ENCODE measurements at regions not wholly inside any gene's neighbourhood (a gene's known extent, or its start where the extent isn't known, plus 50 kb on each side); places are given as distances from the start of the nearest gene placed in this dataset.

DNA sequence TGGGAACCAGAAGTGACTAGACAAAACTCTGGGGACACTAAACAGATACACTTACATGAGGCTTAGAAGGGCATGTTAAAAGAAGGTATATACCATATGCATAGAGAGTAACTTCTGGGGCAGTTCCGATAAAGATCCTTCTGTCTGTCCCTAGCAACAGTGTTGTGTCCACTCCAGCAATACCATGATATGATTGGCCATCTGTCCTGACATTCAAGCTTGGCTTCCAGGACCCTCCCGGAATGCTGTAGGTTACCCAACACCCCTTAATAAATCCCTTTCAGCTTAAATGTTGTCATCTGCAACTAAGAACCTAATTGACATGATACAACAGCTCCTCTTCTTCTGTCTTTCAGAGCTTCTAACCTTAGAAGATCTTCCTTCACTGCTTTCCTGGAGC lies 307.7 kb downstream of the OMA1 start:
- no peaks in the 10 kb centered on the region for H3K36me3 ChIP-seq
- H3K4me3 ChIP-seq = no peak overlapping the region
- no peak for DNase-seq (ENCODE audit: extremely low spot score in 2 of 2)
- H3K27me3 ChIP-seq = no peaks in the 10 kb centered on the region
- no peaks in the 10 kb centered on the region for H3K4me1 ChIP-seq
- TF ChIP-seq, protein P1, sequence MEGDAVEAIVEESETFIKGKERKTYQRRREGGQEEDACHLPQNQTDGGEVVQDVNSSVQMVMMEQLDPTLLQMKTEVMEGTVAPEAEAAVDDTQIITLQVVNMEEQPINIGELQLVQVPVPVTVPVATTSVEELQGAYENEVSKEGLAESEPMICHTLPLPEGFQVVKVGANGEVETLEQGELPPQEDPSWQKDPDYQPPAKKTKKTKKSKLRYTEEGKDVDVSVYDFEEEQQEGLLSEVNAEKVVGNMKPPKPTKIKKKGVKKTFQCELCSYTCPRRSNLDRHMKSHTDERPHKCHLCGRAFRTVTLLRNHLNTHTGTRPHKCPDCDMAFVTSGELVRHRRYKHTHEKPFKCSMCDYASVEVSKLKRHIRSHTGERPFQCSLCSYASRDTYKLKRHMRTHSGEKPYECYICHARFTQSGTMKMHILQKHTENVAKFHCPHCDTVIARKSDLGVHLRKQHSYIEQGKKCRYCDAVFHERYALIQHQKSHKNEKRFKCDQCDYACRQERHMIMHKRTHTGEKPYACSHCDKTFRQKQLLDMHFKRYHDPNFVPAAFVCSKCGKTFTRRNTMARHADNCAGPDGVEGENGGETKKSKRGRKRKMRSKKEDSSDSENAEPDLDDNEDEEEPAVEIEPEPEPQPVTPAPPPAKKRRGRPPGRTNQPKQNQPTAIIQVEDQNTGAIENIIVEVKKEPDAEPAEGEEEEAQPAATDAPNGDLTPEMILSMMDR (IDR thresholded peaks at IDR 0.05) = no peak
- no peak for TF ChIP-seq POLR2A (IDR thresholded peaks at IDR 0.05)
- TF ChIP-seq POLR2AphosphoS5 (IDR thresholded peaks at IDR 0.05; ENCODE audit: insufficient read depth in 1 of 2, low read depth in 1 of 2) = no peak
- H3K9me3 ChIP-seq = no peaks in the 10 kb centered on the region
- no peak overlapping the region for H3K27ac ChIP-seq
- intact Hi-C loops (cut with DNase I) = no loop called here

DNA sequence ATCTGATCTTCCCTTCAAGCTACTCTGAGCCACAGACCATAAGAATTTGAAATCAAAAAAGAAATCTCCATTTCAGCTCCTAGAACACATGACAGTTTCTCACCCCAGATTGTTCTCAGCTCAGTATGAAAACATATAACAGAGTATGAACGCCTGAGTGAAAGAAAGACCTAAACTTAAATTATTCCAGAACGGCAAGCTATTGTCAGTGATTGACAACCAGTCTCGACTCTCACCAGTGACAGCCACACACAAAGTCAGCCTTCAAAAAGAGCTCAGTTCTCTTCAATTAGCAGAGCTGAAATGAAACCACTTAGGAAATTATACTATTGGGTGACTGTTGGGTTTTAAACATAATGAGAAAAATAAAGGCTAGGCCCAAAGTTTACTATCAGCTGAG lies 312.8 kb downstream of the OMA1 start:
- TF ChIP-seq POLR2AphosphoS5 (IDR thresholded peaks at IDR 0.05; ENCODE audit: insufficient read depth in 1 of 2, low read depth in 1 of 2) = no peak
- TF ChIP-seq POLR2A (IDR thresholded peaks at IDR 0.05) = no peak
- TF ChIP-seq, protein P1 (IDR thresholded peaks at IDR 0.05) = no peak
- no peaks in the 10 kb centered on the region for H3K4me1 ChIP-seq
- H3K27me3 ChIP-seq = no peaks in the 10 kb centered on the region
- H3K4me3 ChIP-seq = no peak overlapping the region
- intact Hi-C loops (cut with DNase I) = no loop called here
- H3K36me3 ChIP-seq = no peaks in the 10 kb centered on the region
- no peaks in the 10 kb centered on the region for H3K9me3 ChIP-seq
- H3K27ac ChIP-seq = no peak overlapping the region
- DNase-seq (ENCODE audit: extremely low spot score in 2 of 2) = no peak

DNA sequence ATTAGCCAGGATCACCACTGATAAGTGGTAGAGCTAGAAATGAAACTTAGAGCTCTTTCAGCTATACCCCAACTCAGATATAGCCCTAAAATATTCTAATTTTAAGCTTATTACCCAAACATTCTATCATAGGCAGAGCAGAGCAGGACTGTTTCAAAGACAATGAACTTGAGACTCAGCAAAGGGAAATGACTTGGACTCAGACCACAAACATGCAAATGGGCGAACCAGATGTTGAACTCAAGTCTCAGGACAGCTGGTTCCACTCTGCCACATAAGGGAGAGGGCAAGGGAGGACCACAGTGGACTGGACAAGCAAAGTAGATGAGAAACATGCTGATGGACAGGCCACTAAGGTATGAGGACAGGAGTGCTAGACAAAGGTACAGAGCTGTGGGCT lies 315.3 kb downstream of the OMA1 start:
- no peak for DNase-seq (ENCODE audit: extremely low spot score in 2 of 2)
- Histone ChIP-seq H3K4me3 (no peak overlapping the region), H3K27me3 (no peaks in the 10 kb centered on the region), H3K4me1 (no peaks in the 10 kb centered on the region), H3K36me3 (no peaks in the 10 kb centered on the region), H3K27ac (no peak overlapping the region), H3K9me3 (no peaks in the 10 kb centered on the region)
- TF ChIP-seq POLR2AphosphoS5 (IDR thresholded peaks at IDR 0.05; ENCODE audit: insufficient read depth in 1 of 2, low read depth in 1 of 2) (no peak), POLR2A (IDR thresholded peaks at IDR 0.05) (no peak)
- TF ChIP-seq, protein P1 (IDR thresholded peaks at IDR 0.05) = no peak
- intact Hi-C loops (cut with DNase I) = no loop called here

DNA sequence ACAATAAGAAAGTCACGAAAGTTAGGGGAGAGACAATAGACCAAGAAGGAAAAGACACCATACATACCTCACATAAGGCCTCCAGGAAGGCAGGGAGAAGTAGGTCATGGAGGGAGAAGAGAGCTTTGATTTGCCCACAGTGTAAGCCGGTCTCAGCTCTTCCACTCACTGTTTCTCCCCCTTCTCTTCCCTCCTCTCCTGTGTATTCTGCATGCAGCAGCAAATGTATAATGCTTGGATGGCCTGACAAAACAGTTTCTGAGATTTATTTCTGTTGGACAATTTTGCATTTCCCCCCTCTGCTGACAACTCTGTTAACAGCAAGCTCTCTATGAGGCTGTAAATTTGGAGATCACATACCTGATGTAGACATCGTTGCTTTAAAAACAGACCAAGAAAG lies 318.9 kb downstream of the OMA1 start:
- no peaks in the 10 kb centered on the region for H3K4me1 ChIP-seq
- no peaks in the 10 kb centered on the region for H3K27me3 ChIP-seq
- no peak for DNase-seq (ENCODE audit: extremely low spot score in 2 of 2)
- no peaks in the 10 kb centered on the region for H3K36me3 ChIP-seq
- TF ChIP-seq, protein P1 (IDR thresholded peaks at IDR 0.05) = no peak
- no peak for TF ChIP-seq POLR2A (IDR thresholded peaks at IDR 0.05)
- no peak for TF ChIP-seq POLR2AphosphoS5 (IDR thresholded peaks at IDR 0.05; ENCODE audit: insufficient read depth in 1 of 2, low read depth in 1 of 2)
- H3K27ac ChIP-seq = no peak overlapping the region
- no peaks in the 10 kb centered on the region for H3K9me3 ChIP-seq
- intact Hi-C loops (cut with DNase I) = no loop called here
- no peak overlapping the region for H3K4me3 ChIP-seq

DNA sequence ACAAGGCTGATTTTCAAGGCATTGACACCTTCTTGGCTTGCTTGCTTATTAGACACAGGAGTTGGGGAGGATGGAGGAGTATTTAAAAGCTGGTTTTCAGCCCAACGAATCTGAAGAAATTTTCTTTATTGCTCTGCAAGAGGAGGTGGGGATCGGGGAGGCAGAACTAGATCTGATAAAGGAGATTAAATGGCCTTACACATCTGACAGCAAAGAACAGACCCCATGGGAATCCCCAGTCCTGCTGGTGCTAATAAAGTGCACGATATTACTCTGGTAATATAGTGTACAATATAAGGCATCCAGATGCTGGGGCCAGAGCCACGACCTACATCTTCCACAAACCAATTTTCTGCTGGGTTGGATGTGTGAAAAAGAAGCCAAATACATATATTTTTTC lies 323.0 kb downstream of the OMA1 start:
- H3K4me1 ChIP-seq = no peaks in the 10 kb centered on the region
- intact Hi-C loops (cut with DNase I) = no loop called here
- H3K27ac ChIP-seq = no peak overlapping the region
- no peak overlapping the region for H3K4me3 ChIP-seq
- no peaks in the 10 kb centered on the region for H3K27me3 ChIP-seq
- H3K9me3 ChIP-seq = no peaks in the 10 kb centered on the region
- DNase-seq (ENCODE audit: extremely low spot score in 2 of 2) = no peak
- no peaks in the 10 kb centered on the region for H3K36me3 ChIP-seq
- TF ChIP-seq POLR2AphosphoS5 (IDR thresholded peaks at IDR 0.05; ENCODE audit: insufficient read depth in 1 of 2, low read depth in 1 of 2) (no peak), POLR2A (IDR thresholded peaks at IDR 0.05) (no peak)
- TF ChIP-seq, protein P1 (IDR thresholded peaks at IDR 0.05) = no peak

Data from vagina (tissue), 2 donors.